NOMO-1 treated with DMSO at 0.1 percent for 48 hours (cell line): ENCODE measurements at regions not wholly inside any gene's neighbourhood (a gene's known extent, or its start where the extent isn't known, plus 50 kb on each side); places are given as distances from the start of the nearest gene placed in this dataset.
"Not testable (repeated sequence)": the region's sequence is repeated elsewhere in the genome, so short reads cannot be mapped to it uniquely, and the experiment has no call there.

Experiments
- DNase-seq: peaks from one replicate; lab custom pipeline; 2025; ENCODE audit not compliant: unreplicated experiment; lab: John Stamatoyannopoulos, UW

DNA sequence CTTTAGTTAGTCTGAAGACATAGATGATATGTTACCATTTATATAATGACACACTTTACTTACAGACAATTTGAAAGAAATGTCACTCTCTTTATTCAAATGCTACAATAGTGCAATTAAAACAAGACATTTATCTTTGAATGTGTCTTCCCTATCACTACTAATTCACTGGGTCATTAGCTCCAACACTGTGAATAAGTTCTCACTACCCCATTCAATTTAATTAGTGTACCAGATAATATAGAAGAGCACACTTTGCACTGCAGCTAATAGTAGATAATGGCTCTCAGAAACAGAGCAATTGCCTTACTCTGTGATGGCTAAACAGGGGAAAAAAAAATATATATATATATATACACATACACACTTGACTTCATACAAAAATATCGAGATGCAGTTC, 497.0 kb downstream of the DTWD2 start:
- no peak for DNase-seq

DNA sequence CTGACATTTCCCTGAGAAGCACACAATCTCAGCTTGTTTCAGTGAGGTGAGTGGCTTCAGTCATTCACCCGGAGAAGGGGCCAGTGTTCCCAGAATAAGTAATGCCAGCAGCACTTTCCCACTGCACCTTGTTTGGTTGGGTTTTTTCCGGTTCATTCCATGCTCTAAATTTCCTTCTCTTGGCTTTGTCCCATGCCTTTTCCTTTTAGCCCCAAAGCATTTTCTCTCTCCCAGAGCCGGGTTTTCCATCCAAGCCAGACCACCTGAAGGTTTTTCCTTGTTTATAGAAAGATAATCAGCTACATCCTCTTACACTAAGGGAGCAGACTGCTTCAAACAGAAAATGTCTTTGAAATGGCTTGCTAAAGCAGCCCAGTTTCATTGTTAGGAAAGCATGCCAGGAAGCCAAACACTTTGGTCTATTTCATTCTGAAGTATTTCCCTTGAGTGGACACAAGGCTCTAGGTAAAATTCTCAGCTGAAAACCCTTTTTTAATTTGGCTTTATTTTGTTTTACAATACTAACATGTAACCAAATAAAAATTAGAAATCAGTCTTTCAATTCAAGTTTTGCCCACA, 501.6 kb downstream of the DTWD2 start:
- DNase-seq, result no peak

DNA sequence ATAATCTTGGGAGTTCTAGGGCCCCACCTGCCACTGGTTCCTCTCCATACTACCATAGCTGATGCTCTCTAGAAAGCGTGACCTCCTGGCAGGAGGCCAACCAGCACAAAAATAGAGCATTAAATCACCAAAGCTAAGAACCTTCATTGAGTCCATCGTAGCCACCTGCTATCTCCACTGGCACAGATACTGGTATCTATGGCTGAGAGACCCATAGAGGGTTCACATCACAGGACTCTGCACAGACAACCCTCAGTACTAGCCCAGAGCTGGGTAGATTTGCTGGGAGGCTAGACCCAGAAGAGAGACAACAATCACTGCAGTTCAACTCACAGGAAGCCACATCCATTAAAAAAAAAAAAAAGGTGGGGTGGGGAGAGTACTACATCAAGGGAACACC, 509.1 kb downstream of the DTWD2 start:
- no peak for DNase-seq

DNA sequence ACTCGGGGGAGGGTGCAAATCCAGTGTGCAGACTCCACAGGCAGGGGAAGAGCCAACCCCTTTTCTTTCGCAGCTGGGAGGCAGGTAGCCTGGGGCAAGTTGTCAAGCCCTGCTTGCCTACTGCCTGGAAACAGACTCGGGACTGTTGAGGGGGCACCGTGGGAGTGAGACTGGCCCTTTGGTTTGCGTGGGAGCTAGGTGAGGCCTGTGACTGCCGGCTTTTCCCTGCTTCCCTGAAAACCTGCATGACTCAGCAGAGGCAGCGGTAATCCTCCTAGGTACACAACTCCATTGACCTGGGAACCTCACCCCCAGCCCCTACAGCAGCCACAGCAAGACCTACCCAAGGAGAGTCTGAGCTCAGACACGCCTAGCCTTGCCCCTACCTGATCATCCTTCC, 509.5 kb downstream of the DTWD2 start:
- no peak for DNase-seq

DNA sequence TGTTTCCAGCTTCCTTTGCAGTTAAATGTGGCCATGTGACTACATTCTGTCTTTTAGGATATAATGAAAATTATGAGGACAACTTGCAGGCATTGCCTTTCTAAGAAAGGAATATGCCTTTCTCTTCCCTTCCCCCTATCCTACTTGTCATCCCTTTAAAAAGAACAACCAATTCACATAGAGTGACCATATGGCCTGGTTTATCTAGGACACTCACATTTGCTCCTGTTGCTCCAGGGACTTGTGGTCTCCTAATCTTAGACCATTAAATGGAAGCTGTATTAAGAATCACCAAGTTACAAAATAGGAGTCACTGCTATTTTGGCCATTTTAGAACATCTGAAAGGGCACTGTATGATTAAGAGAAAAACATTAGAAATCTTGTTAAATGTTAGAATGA, 520.3 kb downstream of the DTWD2 start:
- DNase-seq, result no peak

DNA sequence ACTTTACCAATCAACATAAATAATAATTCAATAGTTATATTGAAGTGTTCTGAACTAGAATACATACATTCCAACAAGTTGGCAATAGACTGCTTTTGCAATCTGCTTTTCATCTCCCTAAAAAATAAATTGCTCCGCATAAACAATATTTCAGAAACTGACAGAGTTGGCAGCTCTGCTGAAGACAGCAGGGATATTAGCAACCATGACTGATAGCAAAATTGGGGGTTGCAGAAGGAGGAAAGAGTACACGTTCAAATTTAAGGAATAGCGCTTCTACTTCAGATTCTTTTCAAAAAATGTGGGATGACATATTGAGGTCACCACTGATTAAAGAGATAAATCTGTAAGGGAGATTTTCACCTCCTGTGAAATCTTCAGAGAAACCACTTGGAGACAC, 521.2 kb downstream of the DTWD2 start:
- no peak for DNase-seq

DNA sequence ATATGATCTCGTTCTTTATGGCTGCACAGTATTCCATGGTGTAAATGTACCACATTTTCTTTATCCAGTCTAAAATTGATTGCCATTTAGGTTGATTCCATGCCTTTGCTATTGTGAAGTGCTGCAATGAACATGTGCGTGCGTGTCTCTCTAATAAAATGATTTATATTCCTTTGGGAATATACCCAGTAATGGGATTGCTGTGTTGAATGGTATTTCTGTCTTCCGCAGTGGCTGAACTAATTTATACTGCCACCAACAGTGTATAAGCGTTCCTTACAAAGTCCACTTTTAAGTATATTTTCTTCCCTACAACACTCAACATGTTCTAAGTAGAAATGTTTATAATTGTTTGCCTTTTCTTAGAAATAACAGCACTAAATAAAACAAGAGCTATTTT, 521.9 kb downstream of the DTWD2 start:
- no peak for DNase-seq

DNA sequence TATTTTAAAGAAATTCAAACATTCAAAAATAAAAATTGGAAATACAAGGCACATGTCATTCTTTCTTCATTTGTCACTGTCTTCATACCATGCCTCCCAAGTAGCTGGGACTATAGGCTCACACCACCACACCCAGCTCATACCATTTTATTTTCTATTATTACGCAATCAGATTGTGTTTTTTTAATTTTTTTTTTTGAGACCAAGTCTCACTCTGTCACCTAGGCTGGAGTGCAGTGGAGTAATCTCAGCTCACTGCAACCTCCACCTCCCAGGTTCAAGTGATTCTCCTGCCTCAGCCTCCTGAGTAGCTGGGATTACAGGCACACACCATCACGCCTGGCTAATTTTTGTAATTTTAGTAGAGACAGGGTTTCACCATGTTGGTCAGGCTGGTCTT, 526.1 kb downstream of the DTWD2 start:
- not testable (repeated sequence) for DNase-seq

DNA sequence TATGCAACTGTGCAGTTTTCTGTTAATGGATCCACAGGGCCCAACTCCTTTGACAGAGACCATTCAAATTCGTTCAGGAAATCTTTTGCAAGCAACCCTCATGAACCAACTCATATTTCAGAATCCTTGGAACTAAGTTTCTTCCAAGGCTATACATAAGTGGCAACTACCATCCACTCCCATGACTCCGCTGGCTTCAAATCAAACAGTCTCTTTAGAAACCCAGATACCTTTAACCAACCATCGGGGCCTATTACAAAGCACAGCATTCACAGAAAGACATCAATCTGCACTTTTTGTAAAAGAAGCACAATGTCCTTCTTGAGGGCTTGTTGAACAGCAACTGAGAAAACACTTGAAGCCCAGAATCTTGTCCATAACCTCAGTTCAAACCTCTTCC, 526.9 kb downstream of the DTWD2 start:
- no peak for DNase-seq

DNA sequence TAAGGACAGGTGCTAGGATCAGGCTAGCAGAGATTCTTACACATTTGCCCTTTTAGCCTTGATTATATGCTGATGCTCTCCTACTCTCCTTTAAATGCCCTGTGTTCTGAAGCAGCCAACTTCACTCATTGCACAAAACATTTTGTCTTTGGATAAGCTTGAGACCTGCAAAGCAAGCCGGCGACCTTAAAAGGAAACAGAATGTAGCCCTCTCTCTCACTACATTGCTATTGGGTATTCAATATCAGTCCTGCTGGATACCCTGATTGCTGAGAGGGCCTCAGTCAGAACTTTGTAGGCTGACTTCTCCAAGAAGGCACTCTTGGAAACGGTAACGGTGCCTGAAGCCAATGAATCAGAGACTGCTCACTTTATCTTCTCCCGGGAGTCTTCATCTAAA, 528.9 kb downstream of the DTWD2 start:
- no peak for DNase-seq

DNA sequence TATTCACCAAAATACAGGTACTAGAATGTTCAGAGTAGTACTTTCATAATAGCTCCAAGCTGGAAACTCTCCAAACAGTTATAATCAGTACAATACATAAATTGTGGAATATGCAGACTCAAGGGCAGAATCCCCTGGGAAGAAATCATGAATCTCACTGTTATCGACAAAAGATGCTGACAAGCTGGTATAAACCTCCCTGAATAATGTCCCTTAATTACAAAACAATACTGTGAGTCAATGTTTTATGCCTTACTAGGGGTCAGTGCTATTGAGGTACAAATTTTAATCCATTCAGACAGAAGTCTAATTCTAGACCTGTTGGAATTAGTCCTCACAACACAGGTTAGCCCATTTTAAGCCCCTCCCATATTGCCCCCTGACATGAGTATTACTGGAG, 532.3 kb downstream of the DTWD2 start:
- DNase-seq, result no peak

DNA sequence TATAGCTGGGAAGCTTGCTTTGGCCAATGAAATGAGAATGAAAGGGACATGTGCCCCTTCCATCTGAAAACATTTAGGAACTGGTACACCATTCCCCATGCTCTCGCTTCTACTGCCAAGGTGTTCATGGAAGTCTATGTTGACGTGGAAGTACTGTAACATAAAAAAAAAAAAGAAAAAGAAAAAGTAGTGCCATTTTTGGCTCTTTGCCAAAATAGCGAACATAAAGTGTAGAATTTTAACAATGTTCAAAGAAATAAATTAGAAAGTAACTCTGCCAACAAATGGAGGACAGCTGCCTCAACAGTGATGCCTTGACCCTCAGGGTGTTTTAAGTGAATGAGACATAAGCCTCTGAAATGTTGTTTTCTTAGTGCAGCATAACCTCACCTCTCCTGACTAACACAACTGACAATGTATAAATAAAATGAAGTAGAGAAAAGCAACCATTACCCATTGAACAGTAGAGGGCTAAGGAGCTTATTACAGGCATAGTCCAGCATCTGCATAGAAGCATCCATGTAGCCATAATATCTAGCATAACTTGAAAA, 536.6 kb downstream of the DTWD2 start:
- DNase-seq, result no peak

DNA sequence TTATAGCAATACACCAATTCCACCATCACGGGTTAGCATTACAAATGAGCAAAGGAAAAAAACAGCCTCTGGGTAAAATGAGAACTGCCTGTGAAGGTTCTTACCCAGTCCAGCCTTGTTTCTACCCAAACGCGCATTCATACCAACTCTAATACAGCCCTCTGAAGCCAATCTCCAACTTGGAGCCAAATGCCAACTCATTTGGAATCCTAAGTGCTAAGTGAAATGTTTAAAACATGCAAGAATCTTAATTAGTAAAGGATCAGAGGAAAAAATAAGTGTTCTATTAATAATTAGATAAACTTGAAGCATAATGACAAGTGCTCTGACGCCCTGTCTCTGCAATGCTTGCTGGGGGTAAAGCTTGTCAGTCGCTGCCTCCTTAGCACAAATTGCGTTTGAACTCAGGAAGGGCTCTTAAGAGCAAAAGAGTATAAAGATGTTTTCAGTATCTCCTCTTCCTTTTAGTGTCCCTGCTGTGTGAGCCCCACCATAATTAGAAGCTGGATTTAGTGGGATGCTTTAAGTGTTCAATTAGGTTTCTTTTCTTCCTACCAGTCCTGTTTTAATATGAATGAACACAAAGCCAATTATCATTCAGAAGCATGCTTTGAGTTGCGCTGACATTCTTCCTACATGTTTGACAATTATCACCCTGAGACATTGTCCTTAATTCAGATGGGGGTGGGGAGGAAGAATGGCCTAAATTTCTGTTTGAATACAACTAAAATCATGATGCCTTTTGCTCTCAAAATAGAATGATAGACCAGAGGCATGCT, 537.6 kb downstream of the DTWD2 start:
- no peak for DNase-seq

DNA sequence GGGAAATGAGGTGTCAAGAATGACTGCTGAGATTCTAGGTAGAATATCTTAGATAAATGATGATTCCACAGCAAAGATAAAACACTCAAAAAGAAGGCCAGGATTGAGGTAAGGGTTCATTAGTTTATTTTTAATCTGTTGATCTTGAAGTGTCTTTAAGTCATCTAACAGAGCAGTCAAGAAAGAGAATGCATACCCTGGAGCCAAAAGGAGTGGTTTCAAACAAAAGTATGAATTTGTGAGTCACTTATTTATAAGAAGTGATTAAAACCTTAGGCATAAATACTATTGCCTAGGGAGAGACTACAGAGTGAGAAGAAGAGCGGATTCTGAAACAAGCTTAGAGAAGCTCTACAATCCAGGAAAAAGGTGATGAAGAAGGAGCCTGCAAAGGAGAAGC, 541.0 kb downstream of the DTWD2 start:
- no peak for DNase-seq

DNA sequence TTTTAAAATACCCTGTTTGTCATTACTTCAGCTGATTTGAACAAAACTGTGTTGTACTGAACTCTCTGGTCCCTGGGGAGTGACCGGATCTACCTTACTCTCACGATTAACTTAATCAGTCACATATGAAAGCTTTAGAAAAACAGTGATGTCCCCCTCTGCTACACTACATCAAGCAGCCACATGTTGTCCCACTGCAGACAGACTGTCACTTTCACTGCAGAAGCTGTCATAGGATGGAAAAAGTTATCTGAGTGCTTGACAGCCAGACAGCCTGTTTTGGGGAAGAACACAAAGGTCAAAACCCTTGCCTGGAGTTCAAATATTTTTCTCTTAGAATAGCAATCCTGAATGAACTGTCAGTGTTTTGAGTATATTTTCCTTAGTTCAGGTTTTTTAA, 546.4 kb downstream of the DTWD2 start:
- DNase-seq, result no peak

DNA sequence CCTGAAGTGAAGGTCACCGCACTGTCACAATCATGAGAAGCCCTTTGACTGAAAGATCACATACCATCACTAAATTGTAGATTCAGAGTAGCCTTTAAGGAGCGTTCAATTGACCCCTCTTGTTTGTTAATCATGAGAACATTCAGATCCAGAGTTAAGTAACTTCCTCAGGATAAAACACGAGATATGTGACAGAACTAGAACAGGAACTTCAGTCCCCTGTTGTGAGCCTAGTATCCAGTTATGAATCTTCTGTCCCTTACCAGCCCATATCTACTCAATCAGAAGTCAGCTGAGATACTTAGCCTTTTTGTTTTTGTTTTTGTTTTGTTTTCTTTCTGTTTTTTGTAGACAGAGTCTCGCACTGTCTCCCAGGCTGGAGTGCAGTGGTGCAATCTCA, 547.3 kb downstream of the DTWD2 start:
- no peak for DNase-seq

DNA sequence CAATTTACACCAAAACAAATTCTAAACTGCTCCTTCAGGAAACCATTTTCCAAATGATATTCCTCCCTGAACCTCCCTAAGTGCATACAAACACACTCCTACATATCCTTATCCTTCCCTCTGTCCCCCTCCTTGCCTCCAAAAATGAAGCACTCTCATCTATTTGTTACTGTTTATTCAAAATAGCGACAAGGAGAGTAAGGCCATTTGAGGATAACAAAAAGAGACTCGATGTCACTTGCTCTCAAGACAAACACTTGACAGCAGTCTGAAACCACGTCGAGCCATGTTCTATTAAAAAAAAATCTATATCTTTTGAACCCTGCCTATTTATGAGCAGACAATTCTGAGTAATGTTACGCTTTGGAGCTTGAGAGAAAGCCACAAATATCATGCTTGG, 547.9 kb downstream of the DTWD2 start:
- DNase-seq, result no peak

DNA sequence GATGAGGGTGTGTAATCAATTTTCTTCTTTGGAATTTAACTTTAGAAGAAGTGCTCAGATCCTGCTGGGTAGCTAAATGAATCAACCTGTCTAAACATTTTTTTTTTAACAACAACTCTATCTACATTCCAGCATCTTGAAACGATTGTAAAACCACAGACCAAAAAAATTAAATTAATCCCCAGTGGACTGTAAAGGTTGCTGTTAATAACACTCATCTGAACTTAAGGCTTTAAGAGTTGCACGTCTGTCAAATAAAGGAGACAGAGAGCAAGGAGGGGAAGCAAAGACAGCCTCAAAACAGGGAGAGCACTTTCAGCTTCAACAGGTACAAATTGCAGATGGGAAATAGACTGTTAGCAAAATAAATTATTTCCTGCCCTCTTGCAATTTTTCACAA, 548.5 kb downstream of the DTWD2 start:
- no peak for DNase-seq

DNA sequence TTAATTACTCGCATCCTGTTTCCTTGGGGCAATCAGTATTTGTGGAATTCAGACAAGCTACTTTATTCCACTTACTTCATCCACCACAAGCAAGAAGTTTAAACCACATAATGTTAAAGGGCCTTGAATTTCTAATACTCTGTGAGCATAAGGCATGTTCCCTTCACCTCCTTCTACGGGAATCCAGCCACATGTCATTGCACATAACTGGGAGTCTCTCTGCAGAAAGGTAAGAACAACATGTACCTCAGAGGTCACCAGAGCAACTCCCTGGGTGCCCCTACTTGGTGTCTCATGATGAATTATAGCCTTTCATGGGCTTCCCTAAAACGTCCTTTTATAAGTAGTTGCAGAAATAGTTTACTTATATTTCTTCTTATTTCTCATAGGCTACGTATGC, 553.2 kb downstream of the DTWD2 start:
- no peak for DNase-seq

DNA sequence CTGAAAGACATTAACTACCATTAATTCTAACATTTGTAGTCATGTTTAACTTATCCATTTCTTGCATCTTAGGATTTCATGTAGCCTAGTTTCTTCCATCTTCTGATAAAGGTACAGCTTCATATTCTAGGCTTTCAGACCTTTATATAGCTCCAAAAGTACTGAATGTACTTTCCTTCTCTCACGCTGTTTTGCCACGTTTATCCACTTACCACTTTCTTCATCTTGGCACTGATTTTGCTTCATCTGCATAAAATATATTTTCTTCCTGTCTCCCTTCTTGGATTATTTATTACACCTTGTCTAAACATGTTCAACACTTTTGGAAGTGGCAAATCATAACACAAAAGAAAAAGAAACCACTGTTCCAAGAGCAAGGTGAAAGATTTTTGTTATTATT, 553.8 kb downstream of the DTWD2 start:
- no peak for DNase-seq

DNA sequence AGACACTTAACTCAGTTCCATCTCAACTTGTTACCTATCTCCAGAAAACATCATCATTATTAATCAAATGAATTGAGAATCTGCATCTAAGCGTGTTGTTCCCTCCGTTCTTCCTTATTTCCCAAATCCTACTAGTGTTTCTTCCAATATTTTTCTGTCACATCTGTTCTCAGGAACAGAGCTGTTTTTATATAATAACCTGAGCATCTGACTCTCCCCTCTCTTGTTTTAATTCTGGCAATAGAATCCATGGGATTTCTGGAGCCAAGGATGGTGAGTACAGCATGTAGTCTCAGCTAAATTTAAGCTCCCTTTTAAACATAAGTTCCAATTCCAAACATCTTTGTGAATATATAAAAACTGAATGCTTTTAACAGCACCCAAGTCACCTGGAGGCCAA, 558.3 kb downstream of the DTWD2 start:
- no peak for DNase-seq

DNA sequence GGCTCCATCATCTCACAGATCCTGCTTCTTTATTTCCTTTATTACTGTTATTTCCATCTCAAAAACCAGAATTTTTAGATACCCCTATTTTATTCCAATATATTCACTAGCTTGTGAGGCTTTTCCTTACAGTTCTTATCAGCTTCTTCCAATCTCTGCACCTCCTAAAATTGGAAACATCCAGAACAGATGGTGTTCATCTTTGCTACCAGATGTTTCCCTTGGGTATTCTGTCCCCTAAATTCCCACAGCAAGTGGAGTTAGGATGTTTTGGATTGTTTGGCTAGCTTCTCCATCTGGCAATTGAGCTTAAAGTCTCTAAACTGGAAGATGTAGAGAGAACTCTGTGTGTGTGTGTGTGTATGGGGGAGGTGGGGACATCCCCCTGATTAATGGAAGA, 580.4 kb downstream of the DTWD2 start:
- no peak for DNase-seq

DNA sequence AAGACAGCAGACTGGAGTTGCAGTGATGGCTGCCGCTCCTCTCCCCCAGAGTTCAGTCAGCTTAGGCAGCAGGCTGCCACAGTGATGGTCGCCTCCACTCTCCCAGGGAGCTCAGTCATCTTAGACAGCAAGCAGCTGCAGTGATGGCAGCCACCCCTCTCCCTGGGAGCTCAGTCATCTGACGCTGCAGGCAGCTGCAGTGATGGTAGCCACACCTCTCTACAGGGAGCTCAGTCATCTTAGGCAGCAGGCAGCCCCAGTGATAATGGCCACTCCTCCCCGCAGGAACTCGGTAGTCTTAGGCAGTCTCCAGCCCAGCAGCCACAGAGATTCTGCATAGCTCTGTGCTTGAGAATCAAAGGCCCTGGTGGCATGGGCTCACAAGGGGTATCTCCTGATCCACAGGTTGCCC, 582.7 kb downstream of the DTWD2 start:
- no peak for DNase-seq
